ENCODE measurements at regions not wholly inside any gene's neighbourhood (a gene's known extent, or its start where the extent isn't known, plus 50 kb on each side); places are given as distances from the start of the nearest gene placed in this dataset.

DNA sequence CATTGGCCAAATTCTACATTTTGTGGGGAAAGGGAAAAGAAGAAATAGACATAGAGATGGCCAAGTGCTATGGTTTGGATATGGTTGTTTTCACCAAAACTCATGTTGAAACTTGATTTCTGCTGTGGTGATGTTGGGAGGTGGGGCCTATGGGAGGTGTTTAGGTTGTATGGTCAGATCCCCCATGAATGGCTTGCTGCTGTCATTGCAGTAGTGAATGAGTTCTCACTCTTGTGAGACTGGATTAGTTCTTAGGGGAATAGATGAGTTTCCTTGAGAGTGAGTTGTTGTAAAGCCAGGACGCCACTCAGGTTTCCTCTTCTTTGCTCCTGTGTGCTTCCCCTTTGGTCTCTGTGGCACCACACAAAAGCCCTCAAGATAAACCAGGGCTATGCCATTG is 242.6 kb upstream of the RFC3 start:
- no peak overlapping the region for H3K27ac ChIP-seq
- TF ChIP-seq, protein P1, sequence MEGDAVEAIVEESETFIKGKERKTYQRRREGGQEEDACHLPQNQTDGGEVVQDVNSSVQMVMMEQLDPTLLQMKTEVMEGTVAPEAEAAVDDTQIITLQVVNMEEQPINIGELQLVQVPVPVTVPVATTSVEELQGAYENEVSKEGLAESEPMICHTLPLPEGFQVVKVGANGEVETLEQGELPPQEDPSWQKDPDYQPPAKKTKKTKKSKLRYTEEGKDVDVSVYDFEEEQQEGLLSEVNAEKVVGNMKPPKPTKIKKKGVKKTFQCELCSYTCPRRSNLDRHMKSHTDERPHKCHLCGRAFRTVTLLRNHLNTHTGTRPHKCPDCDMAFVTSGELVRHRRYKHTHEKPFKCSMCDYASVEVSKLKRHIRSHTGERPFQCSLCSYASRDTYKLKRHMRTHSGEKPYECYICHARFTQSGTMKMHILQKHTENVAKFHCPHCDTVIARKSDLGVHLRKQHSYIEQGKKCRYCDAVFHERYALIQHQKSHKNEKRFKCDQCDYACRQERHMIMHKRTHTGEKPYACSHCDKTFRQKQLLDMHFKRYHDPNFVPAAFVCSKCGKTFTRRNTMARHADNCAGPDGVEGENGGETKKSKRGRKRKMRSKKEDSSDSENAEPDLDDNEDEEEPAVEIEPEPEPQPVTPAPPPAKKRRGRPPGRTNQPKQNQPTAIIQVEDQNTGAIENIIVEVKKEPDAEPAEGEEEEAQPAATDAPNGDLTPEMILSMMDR (conservative IDR thresholded peaks at IDR 0.05), result no peak
- no peak for TF ChIP-seq ZFX (IDR thresholded peaks at IDR 0.05)

DNA sequence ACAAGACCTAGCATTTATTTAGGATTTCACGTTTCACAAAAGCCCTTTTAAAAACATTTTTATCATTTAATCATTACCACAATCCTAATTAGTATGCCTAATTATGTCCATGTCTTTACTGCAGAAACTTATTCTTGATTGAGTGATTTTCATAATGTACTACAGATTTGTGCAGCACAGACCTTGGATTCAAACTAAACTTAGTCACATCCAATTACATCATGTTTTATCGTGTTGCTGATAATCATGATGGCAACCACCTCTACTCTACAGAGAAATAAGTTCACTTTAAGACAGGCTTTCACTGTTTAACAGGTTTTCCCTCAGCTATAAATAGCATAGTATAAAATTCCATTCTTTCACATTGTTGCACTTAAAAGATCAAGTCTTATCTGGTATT is 240.9 kb upstream of the RFC3 start:
- no peak overlapping the region for H3K27ac ChIP-seq
- no peak for TF ChIP-seq ZFX (IDR thresholded peaks at IDR 0.05)
- TF ChIP-seq, protein P1 (conservative IDR thresholded peaks at IDR 0.05), result no peak

DNA sequence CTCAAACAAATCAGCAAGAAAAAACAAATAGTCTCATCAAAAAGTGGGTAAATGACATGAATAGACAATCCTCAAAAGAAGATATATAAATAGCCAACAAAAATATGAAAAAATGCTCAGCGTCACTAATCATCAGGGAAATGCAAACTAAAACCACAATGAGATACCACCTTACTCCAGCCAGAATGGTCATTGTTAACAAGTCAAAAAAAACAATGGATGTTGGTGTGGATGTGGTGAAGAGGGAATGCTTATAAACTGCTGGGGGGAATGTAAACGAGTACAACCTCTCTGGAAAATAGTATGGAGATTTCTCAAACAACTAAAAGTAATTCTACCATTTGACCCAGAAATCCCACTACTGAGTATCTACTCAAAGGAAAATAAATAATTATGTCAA is 239.2 kb upstream of the RFC3 start:
- no peak overlapping the region for H3K27ac ChIP-seq
- TF ChIP-seq, protein P1 (conservative IDR thresholded peaks at IDR 0.05), result no peak
- TF ChIP-seq ZFX (IDR thresholded peaks at IDR 0.05), result no peak

DNA sequence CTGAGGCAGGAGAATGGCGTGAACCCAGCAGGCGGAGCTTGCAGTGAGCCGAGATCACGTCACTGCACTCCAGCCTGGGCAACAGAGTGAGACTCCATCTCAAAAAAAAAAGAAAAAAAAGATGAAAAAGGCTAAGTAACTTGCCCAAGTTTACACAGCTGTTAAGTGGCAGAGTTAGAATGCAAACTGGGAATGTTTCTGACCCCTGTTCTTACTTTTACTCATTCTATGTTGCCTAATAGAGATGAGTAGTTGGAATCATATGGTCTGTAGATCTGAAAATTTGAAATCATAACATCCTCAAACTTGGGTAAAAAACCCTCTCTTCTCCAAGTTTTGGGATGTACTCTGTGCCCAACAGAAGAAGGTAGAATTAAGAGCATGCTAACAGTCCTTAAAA is 235.8 kb upstream of the RFC3 start:
- TF ChIP-seq ZFX (IDR thresholded peaks at IDR 0.05), result no peak
- TF ChIP-seq, protein P1 (conservative IDR thresholded peaks at IDR 0.05), result no peak
- H3K27ac ChIP-seq, result no peak overlapping the region

DNA sequence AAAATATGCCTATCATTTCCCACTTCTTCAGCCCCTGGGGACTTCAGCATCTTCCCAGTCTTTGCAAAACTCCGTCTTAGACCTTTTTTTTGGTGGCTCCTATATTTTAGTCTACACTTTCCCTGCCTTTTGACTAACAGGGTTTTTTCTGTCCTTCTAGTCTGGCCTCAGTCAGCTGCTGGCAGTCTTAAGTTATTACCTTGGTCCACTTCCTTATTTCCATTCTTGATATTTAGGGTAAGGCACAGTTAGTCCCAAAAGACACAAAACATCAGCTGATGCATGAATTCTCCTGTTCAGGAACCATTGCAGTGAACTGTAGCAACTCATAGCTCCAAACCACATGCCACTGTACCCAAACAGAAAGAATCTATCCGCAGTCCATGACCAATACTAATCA is 234.6 kb upstream of the RFC3 start:
- TF ChIP-seq ZFX (IDR thresholded peaks at IDR 0.05), result no peak
- TF ChIP-seq, protein P1 (conservative IDR thresholded peaks at IDR 0.05), result no peak
- no peak overlapping the region for H3K27ac ChIP-seq

DNA sequence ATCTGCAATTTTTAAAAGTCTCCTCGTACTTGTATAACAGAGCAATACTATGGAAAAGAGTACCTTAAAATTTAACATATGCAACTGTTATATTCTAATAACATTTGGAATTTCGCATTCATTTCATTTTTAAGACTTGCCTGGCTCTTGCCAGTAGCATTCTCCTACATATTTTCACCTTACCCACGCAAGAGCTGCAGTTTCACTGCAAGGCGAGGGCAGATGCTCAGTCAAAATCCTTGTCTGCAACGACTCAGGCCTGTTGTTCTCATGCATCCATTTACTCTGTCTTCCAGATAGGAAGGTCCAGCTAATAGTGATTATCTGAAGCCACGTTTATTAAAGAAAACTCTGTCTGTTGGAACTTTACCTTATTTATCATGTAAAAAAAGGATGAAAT is 227.0 kb upstream of the RFC3 start:
- TF ChIP-seq ZFX (IDR thresholded peaks at IDR 0.05), result no peak
- TF ChIP-seq, protein P1 (conservative IDR thresholded peaks at IDR 0.05), result no peak
- H3K27ac ChIP-seq, result no peak overlapping the region

DNA sequence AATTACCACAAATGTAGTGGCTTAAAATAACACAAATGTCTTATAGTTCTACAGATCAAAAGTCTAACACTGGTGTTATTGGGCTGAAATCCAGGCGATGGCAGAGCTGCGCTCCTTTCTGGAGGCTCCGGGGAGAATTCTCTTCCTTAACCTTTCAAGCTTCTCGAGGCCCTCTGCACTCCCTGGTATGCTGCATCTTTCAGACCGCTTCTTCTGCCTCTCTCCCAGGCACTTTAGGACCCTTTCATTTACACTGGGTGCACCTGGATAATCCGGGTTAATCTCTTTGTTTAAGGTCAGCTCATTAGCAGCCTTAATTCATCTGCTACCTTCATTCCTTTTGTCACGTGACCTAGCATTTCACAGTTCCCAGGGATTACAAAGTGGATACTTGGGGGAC is 211.3 kb upstream of the RFC3 start:
- no peak overlapping the region for H3K27ac ChIP-seq
- no peak for TF ChIP-seq ZFX (IDR thresholded peaks at IDR 0.05)
- TF ChIP-seq, protein P1 (conservative IDR thresholded peaks at IDR 0.05), result no peak

Data from C4-2B (cell line).